ENCODE measurements at regions not wholly inside any gene's neighbourhood (a gene's known extent, or its start where the extent isn't known, plus 50 kb on each side); places are given as distances from the start of the nearest gene placed in this dataset.

DNA sequence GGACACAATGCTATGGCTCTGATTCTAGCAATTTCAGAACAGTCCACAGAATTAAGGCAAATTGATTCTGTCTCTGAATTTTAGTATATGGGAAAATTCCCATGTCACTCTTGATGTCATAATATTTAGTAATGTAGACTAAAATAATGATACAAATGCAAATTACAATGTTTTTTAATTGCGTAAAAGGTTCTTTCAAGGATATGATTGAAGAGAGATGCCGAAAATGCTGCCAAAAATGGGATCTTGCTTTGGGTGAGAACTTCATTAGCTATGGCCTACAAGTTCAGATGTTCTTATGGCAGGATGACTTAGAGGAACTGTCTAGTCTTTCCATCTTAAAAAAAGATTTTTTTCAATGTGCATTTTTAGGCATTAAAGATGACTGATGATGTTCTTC lies 170.6 kb downstream of the TMA16 start:
- Histone ChIP-seq H3K4me1 (ENCODE audit: insufficient read depth, low read length) (no peaks in the 10 kb centered on the region), H3K36me3 (ENCODE audit: insufficient read depth, low read length) (no peaks in the 10 kb centered on the region), H3K9ac (ENCODE audit: low read depth, low read length) (no peak overlapping the region), H3K4me3 (ENCODE audit: low read length) (no peak overlapping the region), H3K27me3 (ENCODE audit: insufficient read depth, low read length) (no peaks in the 10 kb centered on the region), H3K27ac (ENCODE audit: low read depth, low read length) (no peak overlapping the region), H3K9me3 (ENCODE audit: insufficient read depth, low read depth, low read length) (no peaks in the 10 kb centered on the region)
- 95% methylated on average over 2 of the region's 2 CpGs for WGBS

DNA sequence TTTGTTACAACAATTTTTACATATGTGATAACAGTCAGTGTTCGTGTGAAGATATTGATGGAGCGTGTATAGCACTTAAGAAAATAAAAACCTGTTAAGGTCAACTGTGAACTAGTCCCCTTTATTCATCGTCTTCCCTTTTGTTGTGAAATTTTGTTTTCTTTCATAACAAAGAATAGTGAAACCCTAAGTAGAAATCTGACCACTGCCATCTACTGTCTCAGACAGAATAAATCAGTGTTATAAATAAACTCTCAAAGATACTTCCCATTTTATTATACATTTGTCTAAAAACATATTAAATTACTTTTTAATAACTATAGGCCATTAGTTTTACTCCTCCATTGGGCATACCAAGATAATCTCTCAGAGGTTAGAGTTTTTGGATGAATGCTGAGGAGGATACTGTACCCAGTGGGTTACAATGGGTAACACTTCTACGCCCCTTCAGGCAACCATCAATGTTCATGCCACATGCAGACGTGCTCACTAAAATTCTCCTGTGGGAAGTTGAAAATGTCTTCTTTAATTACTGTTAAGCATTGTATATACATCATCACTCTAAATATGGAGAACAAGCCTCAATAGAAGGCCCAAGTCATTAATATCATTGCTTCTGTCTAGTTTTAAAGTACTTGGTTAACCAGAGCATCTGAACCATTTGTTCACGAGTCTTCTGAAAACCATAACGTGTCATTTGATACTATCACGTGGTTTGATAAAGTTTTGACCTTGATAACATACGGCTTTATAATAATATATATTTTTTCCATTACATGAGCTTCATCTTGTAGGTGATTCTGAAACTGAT lies 171.2 kb downstream of the TMA16 start:
- Histone ChIP-seq H3K27me3 (ENCODE audit: insufficient read depth, low read length) (no peaks in the 10 kb centered on the region), H3K9me3 (ENCODE audit: insufficient read depth, low read depth, low read length) (no peaks in the 10 kb centered on the region), H3K36me3 (ENCODE audit: insufficient read depth, low read length) (no peaks in the 10 kb centered on the region), H3K27ac (ENCODE audit: low read depth, low read length) (no peak overlapping the region), H3K9ac (ENCODE audit: low read depth, low read length) (no peak overlapping the region), H3K4me1 (ENCODE audit: insufficient read depth, low read length) (no peaks in the 10 kb centered on the region), H3K4me3 (ENCODE audit: low read length) (no peak overlapping the region)
- WGBS, result 91% methylated on average over 8 of the region's 9 CpGs

DNA sequence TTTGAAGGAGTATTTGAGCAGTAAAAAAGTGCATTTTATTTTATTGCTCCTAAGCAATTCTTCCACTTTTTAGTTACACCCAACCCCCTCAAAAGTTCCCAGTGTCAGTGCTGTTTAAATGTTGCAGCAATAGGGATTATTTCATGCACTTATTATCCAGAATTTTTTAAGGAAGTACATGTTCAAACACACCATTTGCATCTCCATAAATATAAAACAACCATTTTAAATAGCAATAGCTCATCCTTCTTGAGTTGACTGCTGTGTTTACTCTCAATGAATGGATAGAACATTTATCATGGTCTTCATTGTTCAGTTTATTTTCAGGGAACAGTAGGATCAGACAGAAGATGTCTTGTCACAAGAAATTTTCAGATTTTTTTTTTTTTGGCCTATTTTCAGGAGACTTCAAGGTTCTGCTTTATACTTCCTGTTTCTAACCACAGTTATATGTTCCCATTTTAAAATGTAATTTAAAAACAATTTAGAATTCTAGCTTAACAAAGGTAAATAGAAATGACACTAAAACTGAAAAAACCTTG lies 171.9 kb downstream of the TMA16 start:
- Histone ChIP-seq H3K4me3 (ENCODE audit: low read length) (no peak overlapping the region), H3K36me3 (ENCODE audit: insufficient read depth, low read length) (no peaks in the 10 kb centered on the region), H3K27ac (ENCODE audit: low read depth, low read length) (no peak overlapping the region)

DNA sequence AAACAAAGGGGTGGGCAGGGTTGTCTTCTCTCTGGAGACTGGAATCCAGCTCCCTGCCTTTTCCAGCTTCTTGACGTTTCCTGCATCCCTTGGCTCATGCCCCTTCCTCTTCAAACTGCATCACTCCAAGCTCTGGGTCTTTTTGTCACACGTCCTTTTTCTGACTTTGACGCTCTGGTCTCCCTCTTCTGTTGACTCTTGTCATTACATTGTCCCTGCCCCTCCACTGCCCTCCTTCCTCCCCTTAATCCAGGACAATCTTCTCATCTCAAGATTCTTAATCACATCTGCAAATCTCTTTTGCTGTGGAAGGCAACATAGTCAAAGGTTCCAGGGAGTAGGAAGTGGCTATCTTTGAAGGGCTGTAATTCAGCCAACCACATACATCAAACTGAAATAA lies 178.3 kb downstream of the TMA16 start:
- Histone ChIP-seq H3K27ac (ENCODE audit: low read depth, low read length) (no peak overlapping the region), H3K4me1 (ENCODE audit: insufficient read depth, low read length) (no peaks in the 10 kb centered on the region), H3K27me3 (ENCODE audit: insufficient read depth, low read length) (no peaks in the 10 kb centered on the region), H3K4me3 (ENCODE audit: low read length) (no peak overlapping the region), H3K9ac (ENCODE audit: low read depth, low read length) (no peak overlapping the region), H3K36me3 (ENCODE audit: insufficient read depth, low read length) (no peaks in the 10 kb centered on the region), H3K9me3 (ENCODE audit: insufficient read depth, low read depth, low read length) (no peaks in the 10 kb centered on the region)
- 89% methylated on average over 3 of the region's 3 CpGs for WGBS

More for the DNA sequence above, 171.9 kb downstream of the TMA16 start:
- no peaks in the 10 kb centered on the region for H3K9me3 ChIP-seq (ENCODE audit: insufficient read depth, low read depth, low read length)
- H3K27me3 ChIP-seq (ENCODE audit: insufficient read depth, low read length), result no peaks in the 10 kb centered on the region
- H3K4me1 ChIP-seq (ENCODE audit: insufficient read depth, low read length), result no peaks in the 10 kb centered on the region
- H3K9ac ChIP-seq (ENCODE audit: low read depth, low read length), result no peak overlapping the region

DNA sequence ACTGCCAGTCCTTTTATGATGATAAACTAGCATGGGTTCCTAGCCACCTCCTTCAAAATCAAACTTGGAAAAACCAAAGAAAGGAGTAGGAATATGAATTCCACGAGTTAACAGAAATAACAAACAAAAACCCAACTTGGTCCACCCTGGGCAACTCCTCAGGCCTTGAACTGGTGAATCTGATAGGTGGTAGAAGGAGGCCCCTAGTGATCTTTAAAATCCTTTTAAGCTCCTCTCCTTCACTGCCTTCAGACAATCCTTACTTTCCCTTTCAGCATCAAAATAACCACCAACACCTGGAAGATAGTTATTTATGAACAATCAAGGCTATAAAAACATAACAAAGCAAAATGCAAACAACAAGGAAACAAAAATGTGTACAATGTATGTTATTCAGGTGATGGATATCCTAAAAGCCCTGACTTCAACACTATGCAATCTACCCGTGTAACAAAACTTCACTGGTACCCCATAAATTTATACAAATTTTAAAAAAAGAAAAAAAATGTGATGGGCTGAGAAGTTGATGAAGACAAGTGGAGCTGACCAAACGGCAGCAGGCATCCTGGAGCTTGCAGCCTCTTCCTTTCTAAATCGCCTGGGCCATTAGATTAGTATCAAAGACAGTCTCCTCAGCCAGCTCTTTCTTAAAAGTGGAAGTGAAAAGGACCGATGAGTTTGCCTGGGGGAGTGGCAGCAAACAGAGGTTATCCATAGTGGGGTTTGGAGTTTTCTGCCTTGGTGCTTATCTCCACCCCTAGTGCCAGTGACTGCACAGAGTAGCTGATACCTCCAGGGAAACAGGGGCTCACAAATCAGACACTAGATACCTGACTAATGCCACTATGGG lies 179.6 kb downstream of the TMA16 start:
- Histone ChIP-seq H3K9ac (ENCODE audit: low read depth, low read length) (no peak overlapping the region), H3K27me3 (ENCODE audit: insufficient read depth, low read length) (no peaks in the 10 kb centered on the region), H3K4me3 (ENCODE audit: low read length) (no peak overlapping the region), H3K27ac (ENCODE audit: low read depth, low read length) (no peak overlapping the region), H3K9me3 (ENCODE audit: insufficient read depth, low read depth, low read length) (no peaks in the 10 kb centered on the region), H3K36me3 (ENCODE audit: insufficient read depth, low read length) (no peaks in the 10 kb centered on the region), H3K4me1 (ENCODE audit: insufficient read depth, low read length) (no peaks in the 10 kb centered on the region)
- 91% methylated on average over 3 of the region's 5 CpGs for WGBS

DNA sequence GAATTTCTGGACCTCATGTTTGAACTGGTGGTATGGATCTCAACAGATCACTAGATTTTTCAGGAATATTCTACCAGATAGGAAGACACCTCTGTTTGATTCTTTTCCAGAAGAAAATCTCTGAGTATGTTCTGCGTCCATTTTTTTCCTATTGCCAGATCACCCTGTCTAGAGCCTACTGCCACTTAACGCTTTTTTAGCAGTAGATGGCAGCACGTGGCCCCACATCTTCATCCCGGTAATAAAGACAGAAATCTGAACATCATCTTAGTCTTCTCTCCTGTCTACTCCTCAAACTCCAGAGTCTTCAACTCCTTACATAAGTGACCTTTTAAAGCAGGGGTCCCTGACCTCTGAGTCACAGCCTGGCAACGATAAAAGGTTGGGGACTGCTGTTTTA lies 184.7 kb downstream of the TMA16 start:
- Histone ChIP-seq H3K4me3 (ENCODE audit: low read length) (no peak overlapping the region), H3K27ac (ENCODE audit: low read depth, low read length) (no peak overlapping the region), H3K27me3 (ENCODE audit: insufficient read depth, low read length) (no peaks in the 10 kb centered on the region), H3K9ac (ENCODE audit: low read depth, low read length) (no peak overlapping the region), H3K9me3 (ENCODE audit: insufficient read depth, low read depth, low read length) (no peaks in the 10 kb centered on the region), H3K4me1 (ENCODE audit: insufficient read depth, low read length) (no peaks in the 10 kb centered on the region), H3K36me3 (ENCODE audit: insufficient read depth, low read length) (no peaks in the 10 kb centered on the region)
- 66% methylated on average over 5 of the region's 5 CpGs for WGBS

DNA sequence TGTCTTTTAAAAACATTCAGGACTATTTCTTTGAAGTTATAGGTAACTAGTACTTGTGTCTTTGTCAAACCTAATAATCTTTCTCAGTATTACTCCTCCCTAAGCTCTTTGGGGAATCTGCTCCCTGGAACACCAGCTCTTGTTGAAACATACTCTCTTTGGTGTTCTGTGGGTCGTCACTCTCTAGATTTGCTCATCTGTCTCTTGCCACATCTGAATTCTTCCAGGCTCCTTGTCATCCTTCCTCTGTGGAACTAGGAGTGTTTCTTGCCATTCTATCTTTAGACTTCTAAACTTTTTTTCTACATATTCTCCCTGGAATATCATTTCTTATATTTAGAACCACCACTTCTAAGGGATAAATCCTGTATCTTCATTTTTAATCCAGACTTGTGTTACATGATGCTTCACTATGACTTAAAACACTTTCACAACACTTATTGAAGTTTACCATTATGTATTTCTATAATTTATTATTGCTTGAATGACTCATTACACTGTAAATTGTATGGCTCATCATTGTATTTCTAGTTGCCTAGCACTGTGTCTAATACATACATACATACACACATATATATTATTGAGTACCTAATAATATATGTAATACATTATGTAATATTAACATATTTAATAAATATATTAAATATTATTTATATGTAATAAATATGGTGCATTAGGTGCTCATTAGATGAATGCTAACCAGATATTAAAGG lies 186.1 kb downstream of the TMA16 start:
- H3K36me3 ChIP-seq (ENCODE audit: insufficient read depth, low read length), result no peaks in the 10 kb centered on the region
- H3K27ac ChIP-seq (ENCODE audit: low read depth, low read length), result no peak overlapping the region
- H3K4me1 ChIP-seq (ENCODE audit: insufficient read depth, low read length), result no peaks in the 10 kb centered on the region
- H3K27me3 ChIP-seq (ENCODE audit: insufficient read depth, low read length), result no peaks in the 10 kb centered on the region
- 91% methylated on average over 1 of the region's 1 CpG for WGBS
- no peak overlapping the region for H3K9ac ChIP-seq (ENCODE audit: low read depth, low read length)
- no peak overlapping the region for H3K4me3 ChIP-seq (ENCODE audit: low read length)
- no peaks in the 10 kb centered on the region for H3K9me3 ChIP-seq (ENCODE audit: insufficient read depth, low read depth, low read length)

DNA sequence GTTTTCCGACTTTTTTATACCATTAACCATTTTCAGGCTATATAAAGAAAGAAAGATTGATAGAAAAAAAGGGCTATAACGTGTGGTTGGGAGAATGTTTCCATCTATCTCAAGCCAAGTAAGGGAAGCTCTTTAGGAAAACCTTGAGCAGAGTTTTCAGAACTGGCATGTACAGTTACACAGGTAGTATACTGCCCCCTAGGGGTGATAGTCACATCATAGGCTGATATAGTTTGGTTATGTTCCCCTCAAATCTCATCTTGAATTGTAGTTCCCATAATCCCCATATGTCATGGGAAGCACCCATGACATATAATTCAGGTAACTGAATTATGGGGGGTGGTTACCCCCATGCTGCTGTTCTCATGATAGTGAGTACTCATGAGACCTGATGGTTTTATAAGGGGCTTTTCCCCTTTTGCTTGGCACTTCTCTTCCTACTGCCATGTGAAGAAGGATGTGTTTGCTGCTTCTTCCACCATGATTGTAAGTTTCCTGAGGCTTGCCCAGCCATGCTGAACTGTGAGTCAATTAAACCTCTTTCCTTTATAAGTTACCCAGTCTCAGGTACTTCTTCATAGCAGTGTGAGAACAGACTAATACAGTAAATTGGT lies 186.8 kb downstream of the TMA16 start:
- no peaks in the 10 kb centered on the region for H3K36me3 ChIP-seq (ENCODE audit: insufficient read depth, low read length)
- WGBS, result 5% methylated on average over 1 of the region's 2 CpGs
- no peak overlapping the region for H3K9ac ChIP-seq (ENCODE audit: low read depth, low read length)
- H3K9me3 ChIP-seq (ENCODE audit: insufficient read depth, low read depth, low read length), result no peaks in the 10 kb centered on the region
- no peaks in the 10 kb centered on the region for H3K4me1 ChIP-seq (ENCODE audit: insufficient read depth, low read length)
- no peak overlapping the region for H3K4me3 ChIP-seq (ENCODE audit: low read length)
- no peaks in the 10 kb centered on the region for H3K27me3 ChIP-seq (ENCODE audit: insufficient read depth, low read length)
- no peak overlapping the region for H3K27ac ChIP-seq (ENCODE audit: low read depth, low read length)

DNA sequence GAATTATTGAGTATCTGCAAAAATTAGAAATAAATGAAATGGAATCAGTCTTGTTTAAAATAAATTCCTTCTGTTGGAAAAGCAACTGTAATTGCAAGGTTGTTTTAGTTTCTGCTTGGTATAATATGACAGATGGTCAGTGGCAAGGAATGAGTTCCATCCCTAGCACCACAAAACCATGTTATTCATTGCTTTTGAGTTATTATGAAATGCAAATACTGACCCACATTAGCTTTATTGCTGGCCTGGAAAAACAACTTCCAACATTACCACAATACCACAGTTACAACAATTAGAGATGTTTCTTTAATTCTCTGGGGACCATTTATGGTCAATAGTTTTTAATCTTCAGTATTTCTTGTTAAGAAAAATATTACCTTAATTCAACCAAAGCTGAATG lies 194.4 kb downstream of the TMA16 start:
- Histone ChIP-seq H3K36me3 (ENCODE audit: insufficient read depth, low read length) (no peaks in the 10 kb centered on the region), H3K9ac (ENCODE audit: low read depth, low read length) (no peak overlapping the region), H3K4me1 (ENCODE audit: insufficient read depth, low read length) (no peaks in the 10 kb centered on the region), H3K9me3 (ENCODE audit: insufficient read depth, low read depth, low read length) (no peaks in the 10 kb centered on the region), H3K27ac (ENCODE audit: low read depth, low read length) (no peak overlapping the region), H3K4me3 (ENCODE audit: low read length) (no peak overlapping the region), H3K27me3 (ENCODE audit: insufficient read depth, low read length) (no peaks in the 10 kb centered on the region)

DNA sequence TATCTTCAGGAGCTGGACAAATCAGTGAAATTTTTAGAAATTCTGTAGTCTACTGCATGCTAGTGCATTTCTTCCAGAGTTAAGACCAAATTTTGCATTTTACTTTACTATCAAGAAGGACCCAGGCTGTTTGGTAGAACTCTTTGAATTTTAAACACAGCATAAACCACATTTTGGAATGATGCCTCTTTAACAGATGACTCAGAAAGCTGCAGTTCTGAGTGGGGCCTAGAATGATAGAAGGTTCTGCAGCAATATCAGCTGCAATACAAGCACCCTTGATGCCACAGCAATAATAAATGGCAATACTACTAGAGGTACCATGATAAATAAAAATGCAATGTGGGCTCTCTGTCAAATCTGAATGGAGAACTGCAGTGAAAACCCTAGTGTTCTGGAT lies 198.7 kb downstream of the TMA16 start:
- 0 out of 2 replicates have a peak, but pooled peaks cover 2% of the 10 kb centered on the region for H3K9me3 ChIP-seq (ENCODE audit: insufficient read depth, low read depth, low read length)
- H3K27me3 ChIP-seq (ENCODE audit: insufficient read depth, low read length), result no peaks in the 10 kb centered on the region
- H3K4me3 ChIP-seq (ENCODE audit: low read length), result no peak overlapping the region
- no peaks in the 10 kb centered on the region for H3K4me1 ChIP-seq (ENCODE audit: insufficient read depth, low read length)
- no peak overlapping the region for H3K27ac ChIP-seq (ENCODE audit: low read depth, low read length)
- no peaks in the 10 kb centered on the region for H3K36me3 ChIP-seq (ENCODE audit: insufficient read depth, low read length)
- H3K9ac ChIP-seq (ENCODE audit: low read depth, low read length), result no peak overlapping the region
